Endothelial cell (in vitro differentiated cells): ENCODE measurements at regions not wholly inside any gene's neighbourhood (a gene's known extent, or its start where the extent isn't known, plus 50 kb on each side); places are given as distances from the start of the nearest gene placed in this dataset.

Source experiments
- DNase-seq: peaks from one replicate; pipeline ENCODE4 v3.0.0; 2021; ENCODE audit warnings: low spot score
- H3K27ac Mint-ChIP-seq: one replicate; pipeline ENCODE4 v1.8.0; 2021; ENCODE audit warnings: mixed read lengths, inconsistent platforms; ENCODE audit not compliant: unreplicated experiment
- H3K27me3 Mint-ChIP-seq: one replicate; pipeline ENCODE4 v1.8.0; 2021; ENCODE audit warnings: mild to moderate bottlenecking, moderate library complexity, mixed read lengths, inconsistent platforms; ENCODE audit not compliant: unreplicated experiment
- H3K36me3 Mint-ChIP-seq: one replicate; pipeline ENCODE4 v1.8.0; 2021; ENCODE audit warnings: mild to moderate bottlenecking, low read depth, mixed read lengths, inconsistent platforms; ENCODE audit not compliant: unreplicated experiment
- H3K4me1 Mint-ChIP-seq: one replicate; pipeline ENCODE4 v1.8.0; 2021; ENCODE audit warnings: mild to moderate bottlenecking, mixed read lengths, inconsistent platforms; ENCODE audit not compliant: unreplicated experiment
- H3K4me3 Mint-ChIP-seq: one replicate; pipeline ENCODE4 v1.8.0; 2021; ENCODE audit warnings: mild to moderate bottlenecking, mixed read lengths, inconsistent platforms; ENCODE audit not compliant: unreplicated experiment
- H3K9me3 Mint-ChIP-seq: one replicate; pipeline ENCODE4 v1.8.0; 2021; ENCODE audit warnings: mixed read lengths, inconsistent platforms; ENCODE audit not compliant: unreplicated experiment
- CTCF ChIP-seq: fragments of 200-600 bp; sonication (generic); IDR thresholded peaks from one replicate; pipeline ENCODE4 v1.5.0; 2021; ENCODE audit warnings: antibody characterized with exemption; ENCODE audit not compliant: unreplicated experiment

DNA sequence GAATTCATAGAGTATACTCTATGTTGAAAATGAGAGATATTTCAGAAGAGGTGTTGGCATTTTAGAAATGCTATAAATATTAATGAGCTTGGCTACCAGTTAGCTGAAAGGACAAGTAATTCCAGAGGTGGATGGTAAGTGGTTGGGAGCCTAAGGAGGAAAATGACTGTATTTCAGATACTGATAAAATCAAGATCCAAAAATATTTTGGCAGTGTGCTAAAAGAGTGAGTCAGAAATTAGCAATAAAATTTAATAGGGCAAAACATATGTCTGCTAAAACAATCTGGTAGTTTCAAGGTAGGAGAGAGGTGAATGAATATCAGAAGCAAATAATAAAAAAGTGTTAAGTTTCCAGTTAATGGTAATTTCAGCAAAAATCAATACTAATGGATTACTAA lies 1287.9 kb downstream of the CDH8 start:
- Mint-ChIP-seq H3K27ac (no peak overlapping the region), H3K4me1 (no peaks in the 10 kb centered on the region), H3K4me3 (no peak overlapping the region), H3K27me3 (peaks cover 1% of the 10 kb centered on the region), H3K36me3 (no peaks in the 10 kb centered on the region), H3K9me3 (no peaks in the 10 kb centered on the region)
- no peak for TF ChIP-seq CTCF
- no peak for DNase-seq

- no peak for TF ChIP-seq CTCF
- Mint-ChIP-seq H3K4me3 (no peak overlapping the region), H3K27me3 (peaks cover 1% of the 10 kb centered on the region), H3K9me3 (no peaks in the 10 kb centered on the region), H3K4me1 (no peaks in the 10 kb centered on the region), H3K36me3 (no peaks in the 10 kb centered on the region), H3K27ac (no peak overlapping the region)
- no peak for DNase-seq
These were observed 1292.0 kb downstream of the CDH8 start for GRCh38 chr16:60744198-60744597.

DNA sequence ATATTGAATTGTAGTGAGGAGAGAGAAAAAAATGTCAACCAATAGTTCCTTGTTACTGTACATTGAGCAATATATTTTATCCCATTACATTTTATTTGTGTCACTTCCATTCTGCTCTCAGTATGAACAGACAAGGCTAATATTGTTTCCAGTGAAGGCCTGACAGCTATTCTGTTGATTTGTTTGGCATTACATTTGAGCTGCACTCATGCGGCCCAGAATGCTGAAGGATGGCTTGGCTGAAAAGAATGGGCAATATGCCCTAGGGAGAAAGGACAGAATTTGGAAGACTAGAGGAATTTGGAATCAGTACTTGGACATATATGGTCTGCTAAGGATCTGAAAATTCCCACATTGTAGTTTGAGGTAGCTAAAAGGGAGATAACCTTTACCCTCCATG lies 1294.4 kb downstream of the CDH8 start:
- no peak for TF ChIP-seq CTCF
- Mint-ChIP-seq H3K4me1 (no peaks in the 10 kb centered on the region), H3K27ac (no peak overlapping the region), H3K4me3 (no peak overlapping the region), H3K27me3 (peaks cover 1% of the 10 kb centered on the region), H3K36me3 (no peaks in the 10 kb centered on the region), H3K9me3 (no peaks in the 10 kb centered on the region)
- no peak for DNase-seq

GRCh38 chr16:60739737-60740683 lies 1296.2 kb downstream of the CDH8 start:
- TF ChIP-seq CTCF: no peak
- no peak overlapping the region for H3K27ac Mint-ChIP-seq
- no peak for DNase-seq
- H3K4me1 Mint-ChIP-seq: no peaks in the 10 kb centered on the region
- no peak overlapping the region for H3K4me3 Mint-ChIP-seq
- no peaks in the 10 kb centered on the region for H3K9me3 Mint-ChIP-seq
- no peaks in the 10 kb centered on the region for H3K36me3 Mint-ChIP-seq
- peaks cover 1% of the 10 kb centered on the region for H3K27me3 Mint-ChIP-seq

DNA sequence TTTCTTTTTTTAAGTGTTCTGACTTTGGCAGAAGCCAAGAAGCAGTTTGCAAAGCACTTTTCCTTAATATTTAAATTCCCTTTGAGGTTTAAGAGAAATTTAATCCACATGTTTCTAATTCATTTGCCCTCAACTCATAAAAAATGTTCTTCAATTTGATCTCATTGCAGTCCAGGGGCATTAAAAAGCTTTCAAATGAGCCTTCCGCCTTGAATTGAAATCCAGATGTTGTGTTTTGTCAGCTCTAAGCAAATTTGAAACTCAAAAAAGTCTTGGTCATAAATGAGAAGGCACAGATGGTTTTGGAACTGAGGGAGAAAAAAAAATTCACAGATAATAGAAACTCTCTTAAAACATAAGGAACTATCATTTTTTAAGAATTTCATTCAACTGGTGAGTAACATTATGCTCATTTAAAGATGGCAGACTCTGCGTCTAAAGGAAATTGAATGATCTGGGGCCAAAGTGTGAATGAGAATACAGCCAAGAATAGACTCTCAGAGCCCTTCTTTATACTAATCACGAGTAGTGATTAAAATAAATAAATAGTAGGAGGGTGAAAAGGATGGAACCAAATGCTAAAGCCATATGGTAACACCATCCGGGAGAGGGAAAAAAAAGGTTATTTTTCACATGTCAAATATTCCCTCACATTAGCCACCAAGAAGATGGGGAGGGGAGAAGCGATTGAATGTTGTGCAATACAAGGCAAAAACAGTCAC lies 1304.7 kb downstream of the CDH8 start:
- Mint-ChIP-seq H3K4me3 (no peak overlapping the region), H3K9me3 (no peaks in the 10 kb centered on the region), H3K36me3 (no peaks in the 10 kb centered on the region), H3K27ac (no peak overlapping the region), H3K27me3 (no peaks in the 10 kb centered on the region), H3K4me1 (no peaks in the 10 kb centered on the region)
- DNase-seq: no peak
- TF ChIP-seq CTCF: no peak
